NT2/D1 (cell line): ENCODE measurements at regions not wholly inside any gene's neighbourhood (a gene's known extent, or its start where the extent isn't known, plus 50 kb on each side); places are given as distances from the start of the nearest gene placed in this dataset.

Experiments
- DNase-seq: peaks from one replicate; pipeline ENCODE4 v3.0.0-alpha.2; 2011; ENCODE audit warnings: low read depth, low spot score
- H3K27me3 ChIP-seq: 2 replicates; pipeline ENCODE4 v1.6.0; 2011; ENCODE audit warnings: mild to moderate bottlenecking; ENCODE audit not compliant: insufficient read length, insufficient read depth
- H3K36me3 ChIP-seq: 2 replicates; pipeline ENCODE4 v1.6.1; 2011; ENCODE audit warnings: mild to moderate bottlenecking, low read length, mixed read lengths; ENCODE audit not compliant: insufficient read depth, insufficient read length
- H3K4me1 ChIP-seq: 2 replicates; pipeline ENCODE4 v1.5.1; 2011; ENCODE audit not compliant: insufficient read depth, insufficient read length
- H3K4me3 ChIP-seq: 2 replicates; pipeline ENCODE4 v1.5.1; 2011; ENCODE audit warnings: low read depth; ENCODE audit not compliant: insufficient read length
- H3K9ac ChIP-seq: 2 replicates; pipeline ENCODE4 v1.6.0; 2011; ENCODE audit warnings: low read depth; ENCODE audit not compliant: insufficient read length
- H3K9me3 ChIP-seq: 2 replicates; pipeline ENCODE4 v1.5.1; 2011; ENCODE audit warnings: mild to moderate bottlenecking, low read length; ENCODE audit not compliant: insufficient read depth
- SUZ12 ChIP-seq: IDR thresholded peaks from 2 replicates; pipeline ENCODE4 v1.6.1; 2011; ENCODE audit not compliant: insufficient read length, insufficient read depth; ENCODE audit errors: extremely low read depth
- YY1 ChIP-seq: IDR thresholded peaks from 2 replicates; pipeline ENCODE4 v1.6.1; 2011; ENCODE audit not compliant: insufficient read length, insufficient read depth
- ZNF274 ChIP-seq: IDR thresholded peaks from 2 replicates; pipeline ENCODE4 v1.6.1; 2011; ENCODE audit warnings: mild to moderate bottlenecking, low read depth, low read length

DNA sequence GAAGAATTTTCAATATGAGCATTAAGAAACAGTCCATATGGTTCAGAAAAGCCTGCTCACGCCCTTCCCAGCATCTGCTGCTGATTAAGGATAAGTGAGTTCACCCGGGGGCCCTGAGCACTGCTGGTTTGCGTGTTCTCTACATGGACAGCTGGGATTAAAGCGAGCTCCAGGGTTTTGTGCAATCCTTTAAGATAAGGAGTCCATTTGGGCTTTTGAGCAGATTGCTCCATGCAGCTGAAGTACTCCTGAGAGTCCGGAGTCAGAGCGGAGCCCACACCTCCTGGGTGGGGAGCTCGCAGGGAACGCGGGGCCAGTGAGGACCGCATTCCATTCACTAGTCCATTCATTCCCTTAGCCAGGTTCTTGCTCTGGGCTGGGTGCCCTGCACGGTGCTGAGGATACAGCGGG, 149.3 kb upstream of the COL5A1 start:
- no peak for TF ChIP-seq YY1
- TF ChIP-seq SUZ12, result no peak
- TF ChIP-seq ZNF274, result no peak

DNA sequence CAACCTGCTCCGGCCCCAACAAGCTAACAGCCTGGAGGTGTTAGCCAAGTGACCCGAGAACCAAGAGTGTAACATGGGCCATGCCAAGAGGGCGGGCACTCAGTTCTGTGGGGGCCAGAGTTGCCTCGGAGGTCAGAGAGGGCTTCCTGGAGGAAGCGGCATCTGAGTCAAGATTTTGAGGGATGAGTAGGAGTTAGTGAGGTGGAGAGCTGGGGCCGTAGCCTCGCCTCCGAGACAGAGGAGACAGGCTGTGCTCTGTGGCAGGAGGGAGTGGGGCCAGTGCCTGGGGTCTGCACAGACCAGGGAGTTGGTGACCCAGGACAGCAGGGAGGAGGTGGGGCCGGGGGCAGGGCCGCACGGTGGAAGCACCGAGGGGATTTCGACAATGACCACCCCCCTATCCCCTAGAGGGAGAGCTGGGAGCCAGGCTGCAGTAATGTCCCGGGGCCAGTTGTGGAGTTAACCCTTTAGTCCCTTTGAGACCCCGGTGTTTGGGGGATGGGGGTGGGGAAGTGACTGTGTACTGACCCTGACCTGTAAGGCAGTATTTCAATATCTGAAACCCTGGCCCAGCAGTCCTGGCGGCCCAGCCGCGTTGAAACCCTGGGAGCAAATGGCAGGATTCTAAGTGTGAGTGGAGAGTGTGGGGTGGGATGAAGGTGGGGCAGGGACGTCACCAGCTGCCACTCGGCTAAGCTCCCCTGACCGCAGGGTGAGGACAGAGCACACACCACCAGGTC, 148.7 kb upstream of the COL5A1 start:
- H3K36me3 ChIP-seq, result no peaks in the 10 kb centered on the region
- no peaks in the 10 kb centered on the region for H3K9me3 ChIP-seq
- no peak overlapping the region for H3K4me3 ChIP-seq
- peaks cover 10% of the 10 kb centered on the region for H3K4me1 ChIP-seq
- no peak for DNase-seq
- H3K27me3 ChIP-seq, result peaks cover 6% of the 10 kb centered on the region
- H3K9ac ChIP-seq, result no peak overlapping the region
- TF ChIP-seq YY1 (no peak), SUZ12 (no peak), ZNF274 (no peak)

More for the DNA sequence above, 149.3 kb upstream of the COL5A1 start:
- H3K4me3 ChIP-seq, result no peak overlapping the region
- peaks cover 6% of the 10 kb centered on the region for H3K27me3 ChIP-seq
- H3K4me1 ChIP-seq, result peaks cover 10% of the 10 kb centered on the region
- DNase-seq, result no peak
- no peaks in the 10 kb centered on the region for H3K36me3 ChIP-seq
- no peaks in the 10 kb centered on the region for H3K9me3 ChIP-seq
- peak overlapping the region; percentile 36 for H3K9ac ChIP-seq

DNA sequence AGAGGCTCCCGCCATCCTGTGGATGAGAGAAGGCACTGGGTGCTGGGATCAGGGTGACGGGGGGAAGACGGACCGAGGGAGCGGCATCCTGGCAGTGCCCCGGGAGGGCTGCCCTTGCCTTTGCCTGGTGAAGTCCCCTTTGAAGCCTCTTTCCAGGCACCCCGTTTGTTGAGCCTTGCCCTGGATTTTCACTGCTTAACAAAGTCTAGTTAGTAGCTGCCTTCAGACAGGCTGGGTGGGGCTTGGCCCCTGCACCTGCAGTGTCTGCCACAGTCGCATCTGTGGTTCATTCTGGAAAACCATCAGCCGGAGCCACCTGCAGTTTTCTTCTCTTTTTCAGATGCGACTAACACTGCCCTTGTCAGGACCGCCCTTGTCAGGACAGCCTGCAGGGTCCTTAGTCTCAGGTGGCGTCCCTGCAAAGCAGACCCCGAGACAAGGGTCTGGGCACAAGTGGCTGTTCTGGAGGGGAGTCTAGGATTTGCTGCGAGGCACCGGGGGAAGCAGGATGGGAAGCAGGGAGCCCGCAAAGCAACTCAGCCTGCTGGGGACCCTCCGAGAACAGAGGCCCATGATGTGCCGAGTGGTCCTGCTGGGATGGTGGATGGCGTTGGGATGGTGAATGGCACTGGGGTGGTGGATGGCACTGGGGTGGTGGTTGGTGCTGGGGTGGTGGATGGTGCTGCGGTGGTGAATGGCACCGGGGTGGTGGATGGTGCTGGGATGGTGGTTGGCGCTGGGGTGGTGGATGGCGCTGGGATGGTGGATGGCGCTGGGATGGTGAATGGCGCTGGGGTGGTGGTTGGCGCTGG, 147.9 kb upstream of the COL5A1 start:
- TF ChIP-seq YY1 (no peak), SUZ12 (no peak), ZNF274 (no peak)
- H3K4me1 ChIP-seq, result peaks cover 10% of the 10 kb centered on the region

DNA sequence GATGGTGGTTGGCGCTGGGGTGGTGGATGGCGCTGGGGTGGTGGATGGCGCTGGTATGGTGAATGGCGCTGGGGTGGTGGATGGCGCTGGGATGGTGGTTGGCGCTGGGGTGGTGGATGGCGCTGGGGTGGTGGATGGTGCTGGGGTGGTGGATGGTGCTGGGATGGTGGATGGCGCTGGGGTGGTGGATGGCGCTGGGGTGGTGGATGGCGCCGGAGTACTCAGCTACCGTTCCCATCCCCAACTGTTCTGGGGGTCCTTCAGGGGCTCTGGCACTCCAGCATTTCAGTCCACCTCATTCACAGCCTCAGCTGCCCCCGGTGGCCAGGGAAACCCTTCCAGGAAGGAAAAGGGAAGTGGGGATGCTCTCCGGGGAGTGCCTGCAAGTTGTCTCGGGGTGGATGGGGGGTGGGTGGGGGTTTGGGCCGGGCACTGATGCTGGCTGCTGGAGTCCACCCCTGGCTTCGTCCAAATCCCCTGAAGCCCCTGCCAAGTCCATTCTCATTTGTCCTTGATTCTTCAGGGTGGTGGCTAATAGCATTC, 147.3 kb upstream of the COL5A1 start:
- Histone ChIP-seq H3K9ac (no peak overlapping the region), H3K4me1 (peaks cover 10% of the 10 kb centered on the region), H3K9me3 (no peaks in the 10 kb centered on the region), H3K36me3 (no peaks in the 10 kb centered on the region), H3K4me3 (no peak overlapping the region), H3K27me3 (peaks cover 4% of the 10 kb centered on the region)
- TF ChIP-seq YY1 (no peak), SUZ12 (no peak), ZNF274 (no peak)
- DNase-seq, result no peak

More for the DNA sequence above, 147.9 kb upstream of the COL5A1 start:
- no peak overlapping the region for H3K4me3 ChIP-seq
- no peaks in the 10 kb centered on the region for H3K9me3 ChIP-seq
- no peak overlapping the region for H3K9ac ChIP-seq
- DNase-seq, result no peak
- H3K36me3 ChIP-seq, result no peaks in the 10 kb centered on the region
- peaks cover 4% of the 10 kb centered on the region for H3K27me3 ChIP-seq

GRCh38 chr9:134494905-134495304, 146.7 kb upstream of the COL5A1 start:
- H3K27me3 ChIP-seq, result peaks cover 4% of the 10 kb centered on the region

GRCh38 chr9:134495881-134496412, 145.7 kb upstream of the COL5A1 start:
- Histone ChIP-seq H3K27me3 (peaks cover 8% of the 10 kb centered on the region), H3K4me1 (peaks cover 13% of the 10 kb centered on the region), H3K9me3 (peaks cover 2% of the 10 kb centered on the region; the same call in 1 of the 2 replicates), H3K36me3 (no peaks in the 10 kb centered on the region), H3K9ac (no peak overlapping the region), H3K4me3 (no peak overlapping the region)
- TF ChIP-seq ZNF274 (no peak), SUZ12 (no peak), YY1 (no peak)
- DNase-seq, result no peak

More at GRCh38 chr9:134494905-134495304, 146.7 kb upstream of the COL5A1 start:
- no peaks in the 10 kb centered on the region for H3K36me3 ChIP-seq
- peaks cover 10% of the 10 kb centered on the region for H3K4me1 ChIP-seq
- H3K9ac ChIP-seq, result no peak overlapping the region
- H3K4me3 ChIP-seq, result no peak overlapping the region
- TF ChIP-seq SUZ12, result no peak
- no peak for TF ChIP-seq YY1
- TF ChIP-seq ZNF274, result no peak
- DNase-seq, result no peak
- no peaks in the 10 kb centered on the region for H3K9me3 ChIP-seq
